ENCODE measurements at regions not wholly inside any gene's neighbourhood (a gene's known extent, or its start where the extent isn't known, plus 50 kb on each side); places are given as distances from the start of the nearest gene placed in this dataset.

DNA sequence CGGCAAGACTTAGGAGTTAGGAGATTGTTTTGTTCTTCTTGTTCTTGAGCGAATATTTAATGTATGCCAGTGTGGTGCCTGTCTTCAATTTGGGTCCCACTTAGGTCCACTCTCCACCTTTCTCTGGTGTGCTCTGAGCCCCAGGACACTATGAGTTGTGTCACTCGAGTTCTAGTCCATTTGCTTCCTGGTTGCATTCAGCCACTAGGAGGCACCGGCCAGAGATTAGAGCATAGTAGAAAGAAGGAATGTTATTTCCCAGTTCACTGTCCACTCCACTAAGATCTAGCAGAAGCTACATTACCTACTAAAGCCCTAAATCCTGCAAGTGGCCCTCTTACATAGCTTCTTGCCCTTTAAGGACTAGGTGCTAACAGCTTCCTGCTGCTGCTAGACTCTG lies 326.9 kb downstream of the NAF1 start:
- Mint-ChIP-seq H3K4me1 (no peaks in the 10 kb centered on the region), H3K36me3 (ENCODE audit: low read depth) (no peaks in the 10 kb centered on the region), H3K27ac (no peak overlapping the region), H3K27me3 (ENCODE audit: insufficient read depth) (no peaks in the 10 kb centered on the region), H3K4me3 (no peak overlapping the region), H3K9me3 (peaks cover 2% of the 10 kb centered on the region)
- Histone ChIP-seq H3K9ac (ENCODE audit: extremely low read depth, low read length, poor library complexity, severe bottlenecking) (no peak overlapping the region), H3K27ac (ENCODE audit: low read depth, low read length) (no peak overlapping the region), H3K27me3 (ENCODE audit: control insufficient read depth, insufficient read depth, low read length, poor library complexity, severe bottlenecking) (no peaks in the 10 kb centered on the region), H3K4me3 (ENCODE audit: low read length) (no peak overlapping the region), H3K36me3 (ENCODE audit: control insufficient read depth, insufficient read depth, low read length) (no peaks in the 10 kb centered on the region), H3K9me3 (ENCODE audit: control insufficient read depth, low read length) (peaks cover 16% of the 10 kb centered on the region), H3K4me1 (ENCODE audit: control insufficient read depth, insufficient read depth, low read length) (no peaks in the 10 kb centered on the region)
- 75 to 100% methylated on average over 2 to 4 of the region's 4 CpGs for WGBS, 2 experiments (ENCODE audit: insufficient coverage in 1 of 2, insufficient read length in 1 of 2)
- TF ChIP-seq, protein P1, sequence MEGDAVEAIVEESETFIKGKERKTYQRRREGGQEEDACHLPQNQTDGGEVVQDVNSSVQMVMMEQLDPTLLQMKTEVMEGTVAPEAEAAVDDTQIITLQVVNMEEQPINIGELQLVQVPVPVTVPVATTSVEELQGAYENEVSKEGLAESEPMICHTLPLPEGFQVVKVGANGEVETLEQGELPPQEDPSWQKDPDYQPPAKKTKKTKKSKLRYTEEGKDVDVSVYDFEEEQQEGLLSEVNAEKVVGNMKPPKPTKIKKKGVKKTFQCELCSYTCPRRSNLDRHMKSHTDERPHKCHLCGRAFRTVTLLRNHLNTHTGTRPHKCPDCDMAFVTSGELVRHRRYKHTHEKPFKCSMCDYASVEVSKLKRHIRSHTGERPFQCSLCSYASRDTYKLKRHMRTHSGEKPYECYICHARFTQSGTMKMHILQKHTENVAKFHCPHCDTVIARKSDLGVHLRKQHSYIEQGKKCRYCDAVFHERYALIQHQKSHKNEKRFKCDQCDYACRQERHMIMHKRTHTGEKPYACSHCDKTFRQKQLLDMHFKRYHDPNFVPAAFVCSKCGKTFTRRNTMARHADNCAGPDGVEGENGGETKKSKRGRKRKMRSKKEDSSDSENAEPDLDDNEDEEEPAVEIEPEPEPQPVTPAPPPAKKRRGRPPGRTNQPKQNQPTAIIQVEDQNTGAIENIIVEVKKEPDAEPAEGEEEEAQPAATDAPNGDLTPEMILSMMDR (conservative IDR thresholded peaks at IDR 0.05): peak; percentile 65
- DNase-seq: peak; percentile 67

DNA sequence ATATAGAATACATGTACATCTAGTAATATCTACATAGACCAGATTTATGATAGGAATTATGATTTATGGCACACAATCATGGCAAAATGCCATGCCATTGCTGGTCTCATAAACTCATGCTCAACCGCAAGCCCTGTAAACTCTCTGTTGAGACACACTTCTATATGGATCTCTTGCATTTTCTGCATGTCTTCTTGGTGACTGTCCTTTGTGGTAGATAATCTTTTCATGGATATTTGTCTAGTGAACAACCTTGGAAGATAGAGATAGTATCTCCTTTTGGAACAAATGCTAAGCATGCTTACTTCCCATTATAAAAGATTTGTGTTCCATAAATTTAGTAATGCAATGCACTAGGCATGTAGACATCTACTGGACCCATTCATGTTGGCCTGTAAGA lies 328.0 kb downstream of the NAF1 start:
- Mint-ChIP-seq H3K27me3 (ENCODE audit: insufficient read depth) (no peaks in the 10 kb centered on the region), H3K4me1 (no peaks in the 10 kb centered on the region), H3K27ac (no peak overlapping the region), H3K36me3 (ENCODE audit: low read depth) (no peaks in the 10 kb centered on the region), H3K4me3 (no peak overlapping the region), H3K9me3 (peaks cover 2% of the 10 kb centered on the region)
- 100% methylated on average over 1 of the region's 1 CpG; no CpG with 5 or more reads in 1 of the 2 experiments for WGBS, 2 experiments (ENCODE audit: insufficient coverage in 1 of 2, insufficient read length in 1 of 2)
- Histone ChIP-seq H3K4me3 (ENCODE audit: low read length) (no peak overlapping the region), H3K9me3 (ENCODE audit: control insufficient read depth, low read length) (peaks cover 16% of the 10 kb centered on the region), H3K27me3 (ENCODE audit: control insufficient read depth, insufficient read depth, low read length, poor library complexity, severe bottlenecking) (no peaks in the 10 kb centered on the region), H3K9ac (ENCODE audit: extremely low read depth, low read length, poor library complexity, severe bottlenecking) (no peak overlapping the region), H3K4me1 (ENCODE audit: control insufficient read depth, insufficient read depth, low read length) (no peaks in the 10 kb centered on the region), H3K36me3 (ENCODE audit: control insufficient read depth, insufficient read depth, low read length) (no peaks in the 10 kb centered on the region), H3K27ac (ENCODE audit: low read depth, low read length) (no peak overlapping the region)
- no peak for DNase-seq
- TF ChIP-seq, protein P1 (conservative IDR thresholded peaks at IDR 0.05): no peak

DNA sequence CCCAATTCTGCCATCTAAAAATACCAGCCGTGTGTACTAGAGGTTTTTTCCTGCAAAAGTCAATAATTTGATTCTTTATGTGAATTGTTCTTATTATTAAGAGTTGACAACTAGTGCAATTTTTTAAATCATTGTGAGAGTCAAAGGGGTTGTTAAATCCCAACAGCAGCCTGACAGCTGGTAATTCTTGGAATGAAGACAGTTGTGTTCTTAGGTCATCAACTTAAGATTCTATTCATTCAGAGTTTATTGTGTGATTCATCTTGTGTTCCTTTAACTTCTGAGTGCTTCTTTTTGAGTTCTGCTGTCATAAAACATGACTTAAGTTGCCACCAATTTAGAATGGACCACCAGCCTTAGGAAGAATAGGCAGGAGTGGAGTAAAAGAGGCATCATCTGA lies 329.0 kb downstream of the NAF1 start:
- H3K9me3 ChIP-seq (ENCODE audit: control insufficient read depth, low read length): peaks cover 16% of the 10 kb centered on the region
- no peaks in the 10 kb centered on the region for H3K4me1 Mint-ChIP-seq
- H3K27me3 Mint-ChIP-seq (ENCODE audit: insufficient read depth): no peaks in the 10 kb centered on the region
- H3K36me3 ChIP-seq (ENCODE audit: control insufficient read depth, insufficient read depth, low read length): no peaks in the 10 kb centered on the region
- H3K27ac ChIP-seq (ENCODE audit: low read depth, low read length): no peak overlapping the region
- 89 to 100% methylated on average over 1 of the region's 1 CpG for WGBS, 2 experiments (ENCODE audit: insufficient coverage in 1 of 2, insufficient read length in 1 of 2)
- TF ChIP-seq, protein P1 (conservative IDR thresholded peaks at IDR 0.05): no peak
- H3K9me3 Mint-ChIP-seq: peaks cover 2% of the 10 kb centered on the region
- no peaks in the 10 kb centered on the region for H3K36me3 Mint-ChIP-seq (ENCODE audit: low read depth)
- H3K9ac ChIP-seq (ENCODE audit: extremely low read depth, low read length, poor library complexity, severe bottlenecking): no peak overlapping the region
- no peaks in the 10 kb centered on the region for H3K4me1 ChIP-seq (ENCODE audit: control insufficient read depth, insufficient read depth, low read length)
- H3K27me3 ChIP-seq (ENCODE audit: control insufficient read depth, insufficient read depth, low read length, poor library complexity, severe bottlenecking): no peaks in the 10 kb centered on the region
- no peak overlapping the region for H3K4me3 ChIP-seq (ENCODE audit: low read length)
- no peak overlapping the region for H3K4me3 Mint-ChIP-seq
- no peak for DNase-seq
- no peak overlapping the region for H3K27ac Mint-ChIP-seq

All from endodermal cell (in vitro differentiated cells).